ENCODE measurements at regions not wholly inside any gene's neighbourhood (a gene's known extent, or its start where the extent isn't known, plus 50 kb on each side); places are given as distances from the start of the nearest gene placed in this dataset.

DNA sequence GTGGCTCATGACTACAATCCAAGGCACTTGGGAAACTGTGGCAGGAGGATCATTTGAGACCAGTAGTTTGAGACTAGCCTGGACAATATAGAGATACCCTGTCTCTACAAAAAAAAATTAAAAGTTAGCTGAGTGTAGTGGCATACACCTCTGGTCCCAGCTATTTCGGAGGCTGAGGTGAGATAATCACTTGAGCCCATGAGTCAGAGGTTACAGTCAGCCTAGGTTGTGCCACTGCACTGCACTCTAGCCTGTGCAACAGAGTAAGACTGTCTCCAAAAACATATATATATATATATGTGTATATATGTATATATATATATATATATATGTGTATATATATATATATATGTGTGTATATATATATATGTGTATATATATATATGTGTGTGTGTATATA, 890.8 kb downstream of the NLGN4Y start:
- TF ChIP-seq, protein P1, sequence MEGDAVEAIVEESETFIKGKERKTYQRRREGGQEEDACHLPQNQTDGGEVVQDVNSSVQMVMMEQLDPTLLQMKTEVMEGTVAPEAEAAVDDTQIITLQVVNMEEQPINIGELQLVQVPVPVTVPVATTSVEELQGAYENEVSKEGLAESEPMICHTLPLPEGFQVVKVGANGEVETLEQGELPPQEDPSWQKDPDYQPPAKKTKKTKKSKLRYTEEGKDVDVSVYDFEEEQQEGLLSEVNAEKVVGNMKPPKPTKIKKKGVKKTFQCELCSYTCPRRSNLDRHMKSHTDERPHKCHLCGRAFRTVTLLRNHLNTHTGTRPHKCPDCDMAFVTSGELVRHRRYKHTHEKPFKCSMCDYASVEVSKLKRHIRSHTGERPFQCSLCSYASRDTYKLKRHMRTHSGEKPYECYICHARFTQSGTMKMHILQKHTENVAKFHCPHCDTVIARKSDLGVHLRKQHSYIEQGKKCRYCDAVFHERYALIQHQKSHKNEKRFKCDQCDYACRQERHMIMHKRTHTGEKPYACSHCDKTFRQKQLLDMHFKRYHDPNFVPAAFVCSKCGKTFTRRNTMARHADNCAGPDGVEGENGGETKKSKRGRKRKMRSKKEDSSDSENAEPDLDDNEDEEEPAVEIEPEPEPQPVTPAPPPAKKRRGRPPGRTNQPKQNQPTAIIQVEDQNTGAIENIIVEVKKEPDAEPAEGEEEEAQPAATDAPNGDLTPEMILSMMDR (IDR thresholded peaks at IDR 0.05): no peak
- no peak for DNase-seq (ENCODE audit: low spot score)
- no peak overlapping the region for H3K4me3 ChIP-seq
- no peaks in the 10 kb centered on the region for H3K36me3 ChIP-seq
- no peak overlapping the region for H3K27ac ChIP-seq
- H3K4me1 ChIP-seq (ENCODE audit: control insufficient read depth in 1 of 2, low read depth in 2 of 2): no peaks in the 10 kb centered on the region
- no peaks in the 10 kb centered on the region for H3K9me3 ChIP-seq
- ATAC-seq (ENCODE audit: insufficient number of reproducible peaks, low FRiP score, low read depth): no peak
- no peaks in the 10 kb centered on the region for H3K27me3 ChIP-seq (replicated peaks; ENCODE audit: insufficient read depth)

- Histone ChIP-seq H3K9me3 (no peaks in the 10 kb centered on the region), H3K36me3 (no peaks in the 10 kb centered on the region), H3K27ac (no peak overlapping the region), H3K4me3 (no peak overlapping the region), H3K27me3 (replicated peaks; ENCODE audit: insufficient read depth) (no peaks in the 10 kb centered on the region), H3K4me1 (ENCODE audit: control insufficient read depth in 1 of 2, low read depth in 2 of 2) (no peaks in the 10 kb centered on the region)
- DNase-seq (ENCODE audit: low spot score) (no peak), ATAC-seq (ENCODE audit: insufficient number of reproducible peaks, low FRiP score, low read depth) (no peak)
- TF ChIP-seq, protein P1 (IDR thresholded peaks at IDR 0.05): no peak
Measured at GRCh38 chrY:15418613-15419012, 894.3 kb downstream of the NLGN4Y start.

DNA sequence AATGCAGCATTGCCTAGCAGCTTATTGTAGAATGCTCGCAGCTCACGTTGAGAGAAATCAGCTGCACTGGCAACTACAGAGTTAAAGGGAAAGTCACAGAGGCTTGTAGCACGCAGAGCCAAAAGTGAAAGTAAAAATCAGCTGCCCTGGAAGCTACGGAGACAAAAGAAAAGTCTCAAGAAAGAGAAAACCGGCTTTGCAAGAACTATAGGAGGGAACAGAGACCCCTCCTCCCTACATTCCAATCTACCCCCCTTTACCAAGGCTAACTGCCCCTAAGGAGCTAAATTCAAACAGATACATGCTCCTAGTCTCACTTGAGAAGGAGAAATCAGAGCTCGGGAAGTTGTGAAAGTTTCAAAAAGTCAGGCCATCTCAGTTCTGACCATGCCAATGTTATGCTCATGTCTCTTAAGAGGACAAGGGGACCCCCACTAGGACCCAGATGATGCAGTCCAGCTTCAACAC, 900.4 kb downstream of the NLGN4Y start:
- no peaks in the 10 kb centered on the region for H3K9me3 ChIP-seq
- no peak for ATAC-seq (ENCODE audit: insufficient number of reproducible peaks, low FRiP score, low read depth)
- no peaks in the 10 kb centered on the region for H3K36me3 ChIP-seq
- H3K4me3 ChIP-seq: peak overlapping the region; percentile 78
- H3K27ac ChIP-seq: peak overlapping the region; percentile 56 to 69
- no peak for DNase-seq (ENCODE audit: low spot score)
- TF ChIP-seq, protein P1 (IDR thresholded peaks at IDR 0.05): no peak
- H3K4me1 ChIP-seq (ENCODE audit: control insufficient read depth in 1 of 2, low read depth in 2 of 2): peaks cover 0 to 4% of the 10 kb centered on the region in 2 donors
- no peaks in the 10 kb centered on the region for H3K27me3 ChIP-seq (replicated peaks; ENCODE audit: insufficient read depth)

DNA sequence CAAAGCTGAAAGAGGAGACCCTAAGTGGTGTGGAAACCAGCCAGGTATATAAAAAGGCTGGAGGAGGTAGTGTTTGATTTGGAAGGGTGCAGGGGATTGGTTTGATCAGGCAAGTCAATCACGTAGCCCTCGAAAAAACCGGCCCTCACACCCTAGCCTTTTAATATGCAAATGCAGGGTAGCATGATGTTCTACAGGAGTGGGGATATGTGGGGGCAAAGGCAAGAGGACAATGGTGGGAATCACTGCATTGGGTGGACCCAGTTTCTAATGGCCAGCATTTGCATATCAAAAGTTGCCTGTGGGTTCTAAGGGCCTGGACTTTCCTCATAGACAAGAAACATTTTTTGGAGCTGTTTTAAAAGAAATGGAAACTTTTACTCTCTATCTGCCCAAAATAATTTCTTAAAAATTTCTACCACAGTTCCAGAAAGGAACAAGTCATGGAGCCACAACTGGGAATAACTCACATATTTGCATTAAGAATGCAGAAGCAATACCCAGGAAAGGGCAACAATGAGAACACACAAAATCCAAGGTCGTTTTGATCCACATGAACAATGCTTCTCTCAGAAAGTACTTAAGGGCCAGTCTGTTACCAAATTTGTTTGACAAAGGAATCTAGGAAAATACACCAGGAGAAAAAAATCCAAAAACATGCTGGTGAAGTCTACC, 915.8 kb downstream of the NLGN4Y start:
- TF ChIP-seq, protein P1 (IDR thresholded peaks at IDR 0.05): no peak
- Histone ChIP-seq H3K4me1 (ENCODE audit: control insufficient read depth in 1 of 2, low read depth in 2 of 2) (no peaks in the 10 kb centered on the region), H3K4me3 (no peak overlapping the region), H3K36me3 (no peaks in the 10 kb centered on the region), H3K27me3 (replicated peaks; ENCODE audit: insufficient read depth) (no peaks in the 10 kb centered on the region), H3K9me3 (no peaks in the 10 kb centered on the region), H3K27ac (no peak overlapping the region)
- no peak for ATAC-seq (ENCODE audit: insufficient number of reproducible peaks, low FRiP score, low read depth)
- no peak for DNase-seq (ENCODE audit: low spot score)

DNA sequence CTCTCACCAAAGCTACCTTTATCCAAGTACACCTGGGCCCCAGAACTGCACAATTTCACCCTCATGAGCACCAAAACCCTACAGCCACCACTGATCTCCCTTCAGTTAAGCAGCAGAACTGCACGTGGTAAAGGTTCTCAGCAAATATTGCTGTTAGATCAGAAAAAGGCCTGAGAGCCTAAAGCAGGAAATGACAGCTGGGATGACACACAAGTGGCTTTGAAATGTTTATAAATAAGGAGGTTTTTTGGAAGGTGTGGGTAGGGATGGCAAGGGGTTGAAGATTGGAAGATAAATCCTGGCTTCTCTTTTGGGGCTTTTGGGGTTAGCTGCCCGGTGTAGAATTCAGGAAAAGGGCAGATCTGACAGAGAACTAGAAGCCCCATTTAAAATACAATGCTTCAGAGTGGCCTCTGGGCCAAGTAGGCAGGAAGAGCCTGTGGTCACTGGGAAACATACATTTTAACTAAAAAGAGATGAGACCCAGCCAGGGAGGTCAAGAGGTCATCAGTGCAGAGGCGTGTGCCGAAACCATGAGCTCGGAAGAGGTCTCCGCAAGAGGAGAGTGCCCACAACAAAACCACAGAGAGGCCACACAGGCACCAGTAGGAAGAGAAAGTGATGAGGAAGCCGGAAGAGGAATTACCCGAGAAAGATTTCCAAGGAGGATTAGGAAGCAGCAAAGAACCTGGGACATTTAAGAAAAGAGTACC, 916.5 kb downstream of the NLGN4Y start:
- no peaks in the 10 kb centered on the region for H3K9me3 ChIP-seq
- TF ChIP-seq, protein P1 (IDR thresholded peaks at IDR 0.05): no peak
- no peak overlapping the region for H3K4me3 ChIP-seq
- ATAC-seq (ENCODE audit: insufficient number of reproducible peaks, low FRiP score, low read depth): no peak
- H3K27ac ChIP-seq: no peak overlapping the region
- H3K36me3 ChIP-seq: no peaks in the 10 kb centered on the region
- no peaks in the 10 kb centered on the region for H3K27me3 ChIP-seq (replicated peaks; ENCODE audit: insufficient read depth)
- no peak for DNase-seq (ENCODE audit: low spot score)
- H3K4me1 ChIP-seq (ENCODE audit: control insufficient read depth in 1 of 2, low read depth in 2 of 2): no peaks in the 10 kb centered on the region

Measured in thoracic aorta (tissue), 2 donors.